AG09309 (cell line): ENCODE measurements at regions not wholly inside any gene's neighbourhood (a gene's known extent, or its start where the extent isn't known, plus 50 kb on each side); places are given as distances from the start of the nearest gene placed in this dataset.
"Not testable (repeated sequence)": the region's sequence is repeated elsewhere in the genome, so short reads cannot be mapped to it uniquely, and the experiment has no call there.

Experiments used
- DNase-seq: peaks from one replicate; pipeline ENCODE4 v3.0.0-alpha.2; 2010; ENCODE audit warnings: low read depth
- H3K4me3 ChIP-seq: 2 replicates; pipeline ENCODE4 v1.5.1; 2011; ENCODE audit warnings: mild to moderate bottlenecking, low read depth, low read length, moderate library complexity; ENCODE audit not compliant: control insufficient read depth
- TF ChIP-seq, protein P1 (sequence below): IDR thresholded peaks from 2 replicates; pipeline ENCODE4 v1.5.1; 2011; ENCODE audit warnings: mild to moderate bottlenecking, low read depth, low read length, inconsistent platforms; ENCODE audit not compliant: insufficient read depth, control insufficient read depth; ENCODE audit errors: missing control alignments

GRCh38 chr3:127438371-127438770 lies 150.5 kb upstream of the PRR20G start:
- no peak overlapping the region for H3K4me3 ChIP-seq
- TF ChIP-seq, protein P1, sequence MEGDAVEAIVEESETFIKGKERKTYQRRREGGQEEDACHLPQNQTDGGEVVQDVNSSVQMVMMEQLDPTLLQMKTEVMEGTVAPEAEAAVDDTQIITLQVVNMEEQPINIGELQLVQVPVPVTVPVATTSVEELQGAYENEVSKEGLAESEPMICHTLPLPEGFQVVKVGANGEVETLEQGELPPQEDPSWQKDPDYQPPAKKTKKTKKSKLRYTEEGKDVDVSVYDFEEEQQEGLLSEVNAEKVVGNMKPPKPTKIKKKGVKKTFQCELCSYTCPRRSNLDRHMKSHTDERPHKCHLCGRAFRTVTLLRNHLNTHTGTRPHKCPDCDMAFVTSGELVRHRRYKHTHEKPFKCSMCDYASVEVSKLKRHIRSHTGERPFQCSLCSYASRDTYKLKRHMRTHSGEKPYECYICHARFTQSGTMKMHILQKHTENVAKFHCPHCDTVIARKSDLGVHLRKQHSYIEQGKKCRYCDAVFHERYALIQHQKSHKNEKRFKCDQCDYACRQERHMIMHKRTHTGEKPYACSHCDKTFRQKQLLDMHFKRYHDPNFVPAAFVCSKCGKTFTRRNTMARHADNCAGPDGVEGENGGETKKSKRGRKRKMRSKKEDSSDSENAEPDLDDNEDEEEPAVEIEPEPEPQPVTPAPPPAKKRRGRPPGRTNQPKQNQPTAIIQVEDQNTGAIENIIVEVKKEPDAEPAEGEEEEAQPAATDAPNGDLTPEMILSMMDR: no peak

GRCh38 chr3:127435299-127435698 lies 147.5 kb upstream of the PRR20G start:
- not testable (repeated sequence) for DNase-seq, H3K4me3 ChIP-seq

More at GRCh38 chr3:127438371-127438770, 150.5 kb upstream of the PRR20G start:
- DNase-seq: no peak

DNA sequence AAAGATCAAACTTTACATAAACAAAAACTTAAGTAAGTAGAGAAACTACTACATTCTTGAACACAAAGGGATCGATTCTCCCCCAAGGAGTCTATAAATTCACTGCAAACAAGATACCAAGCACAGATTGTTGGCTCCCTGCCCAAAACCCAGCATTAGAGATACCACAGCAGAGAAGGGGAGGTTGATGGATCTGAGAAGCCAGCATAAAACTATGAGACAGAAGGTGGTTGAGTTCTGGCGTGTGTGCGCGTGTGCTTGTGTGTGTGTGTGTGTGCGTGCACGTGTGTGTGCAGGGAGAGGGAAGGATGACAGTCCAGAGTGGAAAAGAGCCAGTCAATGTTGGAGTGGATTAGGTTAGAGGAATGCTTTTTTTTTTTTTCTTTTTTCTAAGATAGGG lies 143.2 kb upstream of the PRR20G start:
- TF ChIP-seq, protein P1: no peak
- no peak overlapping the region for H3K4me3 ChIP-seq
- DNase-seq: no peak

- TF ChIP-seq, protein P1: no peak
- no peak overlapping the region for H3K4me3 ChIP-seq
- DNase-seq: no peak
These were observed 140.6 kb upstream of the PRR20G start for GRCh38 chr3:127428344-127428997.

- DNase-seq: no peak
- no peak overlapping the region for H3K4me3 ChIP-seq
- TF ChIP-seq, protein P1: no peak
These were observed 139.8 kb upstream of the PRR20G start for GRCh38 chr3:127427666-127428065.

- DNase-seq: no peak
- TF ChIP-seq, protein P1: no peak
These were observed 139.3 kb upstream of the PRR20G start for GRCh38 chr3:127427156-127427555.

GRCh38 chr3:127426444-127427153 lies 138.8 kb upstream of the PRR20G start:
- TF ChIP-seq, protein P1: no peak
- DNase-seq: no peak
- H3K4me3 ChIP-seq: no peak overlapping the region

More at GRCh38 chr3:127427156-127427555, 139.3 kb upstream of the PRR20G start:
- no peak overlapping the region for H3K4me3 ChIP-seq
